Left lung (tissue), 4 donors: ENCODE measurements at regions not wholly inside any gene's neighbourhood (a gene's known extent, or its start where the extent isn't known, plus 50 kb on each side); places are given as distances from the start of the nearest gene placed in this dataset.

Source experiments
- ATAC-seq: fragments of 200-7000 bp; cut with Tn5 transposase; one replicate; pipeline ENCODE4 v1.9.1; 2020; ENCODE audit warnings: moderate library complexity
- DNase-seq, 4 donors: peaks; one replicate each; pipeline ENCODE4 v3.0.0-alpha.2; 2013 to 2020
- H3K27ac ChIP-seq, 2 donors: fragments of 200-600 bp; sonication (generic) in 1 of 2; one replicate each; pipeline versions ENCODE4 v1.5.0 to v1.8.0; 2020 to 2021
- H3K27me3 ChIP-seq, 2 donors: fragments of 200-600 bp; sonication (generic) in 1 of 2; one replicate each; pipeline versions ENCODE4 v1.5.0 to v1.8.0; 2020 to 2021
- H3K36me3 ChIP-seq, 2 donors: fragments of 200-600 bp; sonication (generic) in 1 of 2; one replicate each; pipeline versions ENCODE4 v1.5.0 to v1.8.0; 2020 to 2021
- H3K4me1 ChIP-seq, 2 donors: fragments of 200-600 bp; one replicate each; pipeline ENCODE4 v1.8.0; 2021
- H3K4me3 ChIP-seq, 2 donors: fragments of 200-600 bp; sonication (generic) in 1 of 2; one replicate each; pipeline versions ENCODE4 v1.5.0 to v1.8.0; 2020 to 2021; ENCODE audit warnings: mild to moderate bottlenecking in 1 of 2
- H3K9me3 ChIP-seq, 2 donors: fragments of 200-600 bp; sonication (generic) in 1 of 2; one replicate each; pipeline versions ENCODE4 v1.5.0 to v1.8.0; 2020 to 2021
- intact Hi-C, 2 donors: fragments of 100-400 bp; cut with DNase I; formaldehyde crosslinking; loops; one replicate each; pipeline versions ENCODE4 v1.11.2 to v1.14.2; 2022
- TF ChIP-seq, protein P1 (sequence below), 2 donors: fragments of 200-600 bp; sonication (generic) in 1 of 2; IDR thresholded peaks; one replicate each; pipeline versions ENCODE4 v1.5.0 to v1.8.0; 2021; ENCODE audit warnings: antibody characterized with exemption in 2 of 2
- donor health status: DM: no; HTN: yes; CAD: no.
- donor health status: DM: no; HTN: no; CAD: no.

DNA sequence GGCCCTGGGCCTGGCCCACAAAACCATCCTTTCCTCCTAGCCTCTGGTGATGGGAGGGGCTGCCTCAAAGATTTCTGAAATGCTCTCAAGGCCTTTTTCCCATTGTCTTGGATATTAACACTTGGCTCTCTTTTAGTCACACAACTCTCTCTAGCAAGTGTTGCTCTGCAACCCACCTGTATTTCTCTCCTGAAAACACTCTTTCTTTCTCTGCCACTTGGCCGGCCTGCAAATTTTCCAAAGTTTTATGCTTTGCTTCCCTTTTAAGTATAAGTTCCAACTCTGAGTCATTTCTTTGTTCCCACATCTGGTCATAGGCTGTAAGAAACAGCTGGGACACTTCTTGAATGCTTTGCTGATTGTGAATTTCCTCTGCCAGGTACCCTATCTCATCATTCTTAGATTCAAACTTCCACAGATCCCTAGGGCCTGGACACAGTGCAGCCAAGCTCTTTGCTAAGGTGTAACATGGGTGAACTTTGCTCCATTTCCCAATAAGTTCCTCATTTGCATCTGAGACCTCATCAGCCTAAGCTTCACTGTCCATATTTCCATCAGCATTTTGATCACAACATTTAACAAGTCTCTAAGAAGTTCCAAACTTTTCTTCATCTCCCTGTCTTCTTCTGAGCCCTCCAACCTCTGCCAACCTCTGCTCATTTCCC, 93.8 kb downstream of the TRIM29 start:
- H3K27ac ChIP-seq: no peak overlapping the region
- TF ChIP-seq, protein P1, sequence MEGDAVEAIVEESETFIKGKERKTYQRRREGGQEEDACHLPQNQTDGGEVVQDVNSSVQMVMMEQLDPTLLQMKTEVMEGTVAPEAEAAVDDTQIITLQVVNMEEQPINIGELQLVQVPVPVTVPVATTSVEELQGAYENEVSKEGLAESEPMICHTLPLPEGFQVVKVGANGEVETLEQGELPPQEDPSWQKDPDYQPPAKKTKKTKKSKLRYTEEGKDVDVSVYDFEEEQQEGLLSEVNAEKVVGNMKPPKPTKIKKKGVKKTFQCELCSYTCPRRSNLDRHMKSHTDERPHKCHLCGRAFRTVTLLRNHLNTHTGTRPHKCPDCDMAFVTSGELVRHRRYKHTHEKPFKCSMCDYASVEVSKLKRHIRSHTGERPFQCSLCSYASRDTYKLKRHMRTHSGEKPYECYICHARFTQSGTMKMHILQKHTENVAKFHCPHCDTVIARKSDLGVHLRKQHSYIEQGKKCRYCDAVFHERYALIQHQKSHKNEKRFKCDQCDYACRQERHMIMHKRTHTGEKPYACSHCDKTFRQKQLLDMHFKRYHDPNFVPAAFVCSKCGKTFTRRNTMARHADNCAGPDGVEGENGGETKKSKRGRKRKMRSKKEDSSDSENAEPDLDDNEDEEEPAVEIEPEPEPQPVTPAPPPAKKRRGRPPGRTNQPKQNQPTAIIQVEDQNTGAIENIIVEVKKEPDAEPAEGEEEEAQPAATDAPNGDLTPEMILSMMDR (IDR thresholded peaks at IDR 0.05): no peak
- no peaks in the 10 kb centered on the region for H3K36me3 ChIP-seq
- DNase-seq: no peak
- H3K4me1 ChIP-seq: no peaks in the 10 kb centered on the region
- intact Hi-C loops: no loop called here
- no peak for ATAC-seq
- H3K4me3 ChIP-seq: no peak overlapping the region
- peaks cover 0 to 17% of the 10 kb centered on the region in 2 donors for H3K27me3 ChIP-seq
- peaks cover 0 to 22% of the 10 kb centered on the region in 2 donors for H3K9me3 ChIP-seq

DNA sequence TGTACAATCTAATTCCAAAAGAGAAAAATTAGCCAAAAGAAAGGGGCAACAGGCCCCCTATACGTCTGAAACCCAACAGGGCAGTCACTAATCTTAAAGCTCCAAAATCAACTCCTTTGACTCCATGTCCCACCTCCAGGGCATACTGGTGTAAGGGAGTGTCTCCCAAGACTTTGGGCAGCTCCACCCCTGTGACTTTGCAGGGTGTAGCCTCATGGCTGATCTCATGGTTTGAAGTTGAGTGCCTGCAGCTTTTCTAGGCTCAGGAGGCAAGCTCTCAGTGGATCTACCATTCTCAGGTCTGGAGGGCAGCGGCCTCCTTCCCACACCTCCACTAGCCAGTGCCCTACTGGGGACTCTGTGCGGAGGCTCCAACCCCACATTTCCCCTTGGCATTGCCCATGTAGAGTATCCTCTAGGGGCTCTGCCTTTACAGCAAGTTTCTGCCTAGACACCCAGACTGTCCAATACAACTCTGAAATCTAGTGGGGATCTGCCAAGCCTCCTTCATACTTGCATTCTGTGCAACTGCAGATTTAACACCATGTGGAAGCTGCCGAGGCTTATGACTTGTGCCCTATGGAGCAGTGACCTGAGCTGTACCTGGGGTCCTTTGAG, 94.5 kb downstream of the TRIM29 start:
- no peak for DNase-seq
- Histone ChIP-seq H3K36me3 (no peaks in the 10 kb centered on the region), H3K27ac (no peak overlapping the region), H3K27me3 (peaks cover 0 to 17% of the 10 kb centered on the region in 2 donors), H3K4me3 (no peak overlapping the region), H3K4me1 (no peaks in the 10 kb centered on the region), H3K9me3 (peaks cover 0 to 19% of the 10 kb centered on the region in 2 donors)
- no peak for ATAC-seq
- intact Hi-C loops: no loop called here
- TF ChIP-seq, protein P1 (IDR thresholded peaks at IDR 0.05): no peak

DNA sequence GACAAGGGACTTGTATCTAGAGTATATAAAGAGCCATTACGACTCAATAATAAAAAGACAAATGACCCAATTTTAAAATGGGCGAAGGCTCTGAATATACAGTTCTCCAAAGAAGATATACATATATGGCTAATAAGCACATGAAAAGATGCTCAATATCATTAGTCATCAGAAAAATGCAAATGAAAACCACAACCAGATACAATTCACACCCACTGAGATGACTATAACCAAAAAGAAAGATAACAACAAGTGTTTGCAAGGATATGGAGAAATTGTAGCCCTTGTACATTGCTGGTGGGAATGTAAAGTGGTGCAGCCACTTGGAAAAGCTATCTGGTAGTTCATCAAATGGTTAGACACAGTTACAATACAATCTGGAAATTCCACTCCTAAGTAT, 96.3 kb downstream of the TRIM29 start:
- H3K4me1 ChIP-seq: no peaks in the 10 kb centered on the region
- no peak for ATAC-seq
- intact Hi-C loops: no loop called here
- no peaks in the 10 kb centered on the region for H3K36me3 ChIP-seq
- TF ChIP-seq, protein P1 (IDR thresholded peaks at IDR 0.05): no peak
- no peak for DNase-seq
- peaks cover 0 to 17% of the 10 kb centered on the region in 2 donors for H3K27me3 ChIP-seq
- H3K9me3 ChIP-seq: peaks cover 0 to 2% of the 10 kb centered on the region in 2 donors
- no peak overlapping the region for H3K4me3 ChIP-seq
- no peak overlapping the region for H3K27ac ChIP-seq

DNA sequence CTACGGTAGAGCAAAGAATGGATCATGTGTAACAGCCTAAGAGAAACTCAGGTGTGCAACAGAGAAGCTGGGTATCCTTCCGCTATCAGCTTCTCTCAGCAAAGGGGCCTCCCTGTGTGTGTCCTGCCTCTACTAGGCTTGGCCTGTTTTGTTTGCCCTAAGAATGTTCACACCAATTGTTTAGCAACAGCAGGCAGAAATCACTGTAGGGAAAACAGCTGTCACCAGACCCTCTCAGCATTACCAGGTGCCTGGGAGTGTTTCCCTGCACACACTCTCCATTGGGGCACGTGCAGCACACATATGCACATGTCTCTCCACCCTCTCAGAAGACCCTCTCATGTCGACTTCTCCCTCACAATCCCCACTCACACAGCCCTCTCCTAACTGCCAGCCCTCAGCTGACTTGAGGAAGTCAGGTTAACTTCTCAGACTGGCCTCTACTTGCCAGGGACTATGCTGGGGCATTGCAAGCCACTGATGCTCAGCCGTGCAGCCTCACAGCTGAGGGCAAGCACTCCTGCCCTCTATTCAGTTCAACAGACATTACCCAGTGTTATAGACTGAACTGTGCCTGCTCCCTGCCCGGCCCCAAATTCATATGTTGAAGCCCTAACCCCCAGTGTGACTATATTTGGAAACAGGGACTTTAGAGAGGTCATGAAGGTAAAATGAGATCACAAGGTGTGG, 97.6 kb downstream of the TRIM29 start:
- TF ChIP-seq, protein P1 (IDR thresholded peaks at IDR 0.05): no peak
- H3K4me1 ChIP-seq: no peaks in the 10 kb centered on the region
- intact Hi-C loops: no loop called here
- DNase-seq: no peak
- H3K27me3 ChIP-seq: peaks cover 0 to 14% of the 10 kb centered on the region in 2 donors
- no peak overlapping the region for H3K4me3 ChIP-seq
- no peaks in the 10 kb centered on the region for H3K36me3 ChIP-seq
- no peak overlapping the region for H3K27ac ChIP-seq
- no peak for ATAC-seq
- peaks cover 0 to 3% of the 10 kb centered on the region in 2 donors for H3K9me3 ChIP-seq

DNA sequence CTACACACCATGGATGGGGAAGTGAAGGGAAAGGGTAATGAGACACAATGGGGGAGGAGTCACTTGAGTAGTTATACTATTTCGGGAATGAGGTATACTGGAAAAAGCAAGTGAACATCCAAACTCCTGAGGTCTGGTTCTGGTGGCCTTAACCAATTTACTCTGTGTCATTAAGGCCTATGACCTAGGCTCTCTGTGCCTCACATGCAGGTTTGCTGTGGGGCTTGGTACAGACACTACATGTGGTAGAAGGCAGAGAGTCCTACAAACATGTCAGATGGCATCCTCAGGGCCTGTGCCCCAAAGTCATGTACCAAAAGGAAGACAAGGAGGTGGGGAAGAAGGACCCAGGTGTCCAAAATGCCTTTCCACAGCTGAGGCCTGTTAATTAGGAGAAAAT, 98.9 kb downstream of the TRIM29 start:
- Histone ChIP-seq H3K9me3 (peaks cover 0 to 3% of the 10 kb centered on the region in 2 donors), H3K4me1 (no peaks in the 10 kb centered on the region), H3K36me3 (no peaks in the 10 kb centered on the region), H3K27ac (no peak overlapping the region), H3K4me3 (no peak overlapping the region), H3K27me3 (peaks cover 0 to 11% of the 10 kb centered on the region in 2 donors)
- no peak for ATAC-seq
- intact Hi-C loops: no loop called here
- TF ChIP-seq, protein P1 (IDR thresholded peaks at IDR 0.05): no peak
- DNase-seq: no peak
